ENCODE measurements at regions not wholly inside any gene's neighbourhood (a gene's known extent, or its start where the extent isn't known, plus 50 kb on each side); places are given as distances from the start of the nearest gene placed in this dataset.

DNA sequence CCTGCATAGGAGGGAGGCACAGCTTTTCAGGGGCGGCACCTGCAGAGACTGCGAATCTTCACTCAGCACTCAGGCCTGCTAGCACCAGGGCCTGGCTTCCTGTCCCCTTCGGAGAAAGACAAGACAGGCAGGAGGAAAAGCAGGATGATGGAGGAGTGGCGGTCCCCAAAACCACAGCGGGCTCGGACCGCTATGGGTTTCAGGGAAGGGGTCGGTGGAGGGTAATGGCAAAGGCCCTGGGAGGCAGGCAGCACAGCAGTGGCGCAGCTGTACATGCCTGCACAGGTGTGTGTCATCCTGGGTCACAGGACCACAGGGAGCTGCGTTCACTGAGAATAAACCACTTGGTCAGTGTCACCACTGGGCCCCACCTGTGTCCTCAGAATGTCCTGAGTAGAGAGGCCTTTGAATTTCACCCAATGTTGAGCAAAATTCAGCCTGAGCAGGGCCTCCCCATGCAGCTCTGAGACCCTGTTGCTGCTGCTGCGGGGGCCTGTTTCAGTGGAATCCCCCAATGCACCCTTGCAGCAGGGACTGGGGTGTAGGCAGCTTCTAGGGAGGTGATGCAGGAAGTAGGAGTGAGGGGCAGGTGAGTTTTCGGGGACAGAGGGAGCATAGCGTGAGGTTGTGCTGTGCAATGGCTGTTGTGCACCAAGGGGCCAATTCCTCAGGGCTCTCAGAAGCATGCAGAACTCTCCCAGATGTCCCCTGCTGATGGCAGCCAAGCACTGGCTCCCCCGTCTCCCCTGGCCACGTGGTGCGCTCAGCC, 90.6 kb upstream of the PPP2R2D start:
- no peak overlapping the region for H2AFZ ChIP-seq (ENCODE audit: control insufficient read depth, low read depth, low read length)
- H3K9ac ChIP-seq (ENCODE audit: control insufficient read depth, insufficient read depth, low read length), result no peak overlapping the region
- TF ChIP-seq YY1 (IDR thresholded peaks at IDR 0.05; ENCODE audit: low read depth, low read length), result no peak
- in situ Hi-C loops (cut with MboI) (no loop called here), intact Hi-C loops (cut with micrococcal nuclease; ENCODE audit: unreplicated experiment) (no loop called here)
- no peaks in the 10 kb centered on the region for H3K9me3 ChIP-seq (replicated peaks; ENCODE audit: control insufficient read depth, insufficient read depth, low read length)
- no peak overlapping the region for H3K4me2 ChIP-seq (ENCODE audit: control insufficient read depth, insufficient read depth)
- no TSS peak for BruUV-seq (replicated peaks)
- RAD21 ChIA-PET (ENCODE audit: unreplicated experiment), result no interaction called here
- no peaks in the 10 kb centered on the region for H4K20me1 ChIP-seq (ENCODE audit: control insufficient read depth, insufficient read depth)
- H3K27ac ChIP-seq (ENCODE audit: control insufficient read depth, insufficient read depth), result no peak overlapping the region
- no peaks in the 10 kb centered on the region for H3K27me3 ChIP-seq (replicated peaks in 1 of 2; ENCODE audit: control insufficient read depth in 2 of 2, insufficient read depth in 2 of 2, low read length in 1 of 2)
- ATAC-seq (no peak), DNase-seq (ENCODE audit: low read depth, low spot score) (no peak), FAIRE-seq (no peak)
- H3K4me3 ChIP-seq, result no peak overlapping the region
- CTCF ChIA-PET, result no interaction called here
- SMC1A ChIA-PET (ENCODE audit: uncharacterized antibody, unreplicated experiment), result no interaction called here
- 29% methylated on average over 16 of the region's 16 CpGs for WGBS (ENCODE audit: insufficient coverage, insufficient replicate concordance, low lambda C conversion rate, missing lambda C conversion rate)
- no peaks in the 10 kb centered on the region for H3K79me2 ChIP-seq (ENCODE audit: control insufficient read depth, insufficient read depth, low read length)
- no peaks in the 10 kb centered on the region for H3K4me1 ChIP-seq (ENCODE audit: control insufficient read depth, insufficient read depth, low read length)
- no peaks in the 10 kb centered on the region for H3K36me3 ChIP-seq (ENCODE audit: control insufficient read depth in 2 of 2, insufficient read depth in 2 of 2, low read length in 1 of 2)
- POLR2A ChIA-PET, result no interaction called here

DNA sequence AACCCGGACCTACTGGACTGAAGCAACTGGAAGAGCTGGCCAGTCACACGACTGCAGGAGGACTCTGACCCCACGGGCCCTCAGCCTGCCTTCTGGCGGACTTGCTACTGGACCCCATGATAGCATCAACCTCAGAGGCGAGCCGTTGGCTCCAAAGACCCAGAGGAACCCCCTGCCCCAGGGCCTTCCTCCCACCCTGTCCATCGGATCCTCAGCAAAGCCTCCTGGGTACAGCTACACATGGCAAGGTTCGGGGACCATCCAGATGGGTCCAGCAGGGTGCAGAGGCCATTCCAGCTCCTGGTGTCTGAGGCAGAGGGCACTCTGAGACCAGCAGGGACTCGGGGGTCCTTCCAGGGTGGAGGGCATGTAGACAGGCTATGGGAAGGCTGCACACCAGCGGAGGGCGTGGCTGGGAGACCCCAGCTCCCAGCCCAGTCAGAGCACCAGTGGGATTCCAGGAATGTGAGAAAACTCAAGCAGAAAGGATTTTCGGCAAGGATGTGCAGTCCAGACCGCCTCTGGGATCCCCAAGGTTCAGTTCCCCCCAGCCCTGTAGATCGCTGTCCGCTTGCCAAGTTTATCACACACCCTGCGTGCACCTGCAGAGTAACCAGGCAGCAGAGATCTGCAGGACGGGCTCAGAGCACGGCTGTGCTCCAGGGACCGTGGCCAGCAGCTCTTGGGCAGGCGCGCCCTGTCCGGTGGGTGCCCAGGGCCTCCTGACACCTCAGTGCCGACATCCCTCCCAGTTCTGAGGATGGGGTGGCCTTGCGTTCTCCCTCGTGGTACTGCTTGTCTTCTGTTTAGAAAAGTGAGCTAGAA, 89.8 kb upstream of the PPP2R2D start:
- ChIA-PET SMC1A (ENCODE audit: uncharacterized antibody, unreplicated experiment) (no interaction called here), POLR2A (no interaction called here), CTCF (interaction anchor here (0.6 kb wide), 1 partner anchor 258 kb away, joined by 3 read pairs; no protein-coding TSS in a partner anchor), RAD21 (ENCODE audit: unreplicated experiment) (no interaction called here)
- no peak overlapping the region for H3K9ac ChIP-seq (ENCODE audit: control insufficient read depth, insufficient read depth, low read length)
- no peak overlapping the region for H3K4me3 ChIP-seq
- no peaks in the 10 kb centered on the region for H3K4me1 ChIP-seq (ENCODE audit: control insufficient read depth, insufficient read depth, low read length)
- ATAC-seq (no peak), DNase-seq (ENCODE audit: low read depth, low spot score) (no peak), FAIRE-seq (no peak)
- no peak overlapping the region for H3K4me2 ChIP-seq (ENCODE audit: control insufficient read depth, insufficient read depth)
- H4K20me1 ChIP-seq (ENCODE audit: control insufficient read depth, insufficient read depth), result no peaks in the 10 kb centered on the region
- in situ Hi-C loops (cut with MboI), result no loop called here
- WGBS (ENCODE audit: insufficient coverage, insufficient replicate concordance, low lambda C conversion rate, missing lambda C conversion rate), result 28% methylated on average over 25 of the region's 25 CpGs
- no peak overlapping the region for H2AFZ ChIP-seq (ENCODE audit: control insufficient read depth, low read depth, low read length)
- BruUV-seq (replicated peaks), result no TSS peak
- intact Hi-C loops (cut with micrococcal nuclease; ENCODE audit: unreplicated experiment), result no loop called here
- no peak overlapping the region for H3K27ac ChIP-seq (ENCODE audit: control insufficient read depth, insufficient read depth)
- H3K36me3 ChIP-seq (ENCODE audit: control insufficient read depth in 2 of 2, insufficient read depth in 2 of 2, low read length in 1 of 2), result no peaks in the 10 kb centered on the region
- no peaks in the 10 kb centered on the region for H3K27me3 ChIP-seq (replicated peaks in 1 of 2; ENCODE audit: control insufficient read depth in 2 of 2, insufficient read depth in 2 of 2, low read length in 1 of 2)
- H3K79me2 ChIP-seq (ENCODE audit: control insufficient read depth, insufficient read depth, low read length), result no peaks in the 10 kb centered on the region
- no peaks in the 10 kb centered on the region for H3K9me3 ChIP-seq (replicated peaks; ENCODE audit: control insufficient read depth, insufficient read depth, low read length)
- TF ChIP-seq, protein P1, sequence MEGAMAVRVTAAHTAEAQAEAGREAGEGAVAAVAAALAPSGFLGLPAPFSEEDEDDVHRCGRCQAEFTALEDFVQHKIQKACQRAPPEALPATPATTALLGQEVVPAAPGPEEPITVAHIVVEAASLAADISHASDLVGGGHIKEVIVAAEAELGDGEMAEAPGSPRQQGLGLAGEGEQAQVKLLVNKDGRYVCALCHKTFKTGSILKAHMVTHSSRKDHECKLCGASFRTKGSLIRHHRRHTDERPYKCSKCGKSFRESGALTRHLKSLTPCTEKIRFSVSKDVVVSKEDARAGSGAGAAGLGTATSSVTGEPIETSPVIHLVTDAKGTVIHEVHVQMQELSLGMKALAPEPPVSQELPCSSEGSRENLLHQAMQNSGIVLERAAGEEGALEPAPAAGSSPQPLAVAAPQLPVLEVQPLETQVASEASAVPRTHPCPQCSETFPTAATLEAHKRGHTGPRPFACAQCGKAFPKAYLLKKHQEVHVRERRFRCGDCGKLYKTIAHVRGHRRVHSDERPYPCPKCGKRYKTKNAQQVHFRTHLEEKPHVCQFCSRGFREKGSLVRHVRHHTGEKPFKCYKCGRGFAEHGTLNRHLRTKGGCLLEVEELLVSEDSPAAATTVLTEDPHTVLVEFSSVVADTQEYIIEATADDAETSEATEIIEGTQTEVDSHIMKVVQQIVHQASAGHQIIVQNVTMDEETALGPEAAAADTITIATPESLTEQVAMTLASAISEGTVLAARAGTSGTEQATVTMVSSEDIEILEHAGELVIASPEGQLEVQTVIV (IDR thresholded peaks at IDR 0.05; ENCODE audit: borderline replicate concordance, partially characterized antibody), result no peak
- no peak for TF ChIP-seq SMC3 (IDR thresholded peaks at IDR 0.05; ENCODE audit: borderline replicate concordance, low read length)
- TF ChIP-seq LARP7 (IDR thresholded peaks at IDR 0.05), result no peak
- TF ChIP-seq FOXK2 (IDR thresholded peaks at IDR 0.05), result no peak
- no peak for TF ChIP-seq ZNF384 (IDR thresholded peaks at IDR 0.05; ENCODE audit: borderline replicate concordance, low read depth, low read length)
- TF ChIP-seq NR2C2 (IDR thresholded peaks at IDR 0.05; ENCODE audit: borderline replicate concordance, control insufficient read depth, insufficient read length, low read depth), result no peak
- TF ChIP-seq ASH2L (IDR thresholded peaks at IDR 0.05; ENCODE audit: borderline replicate concordance, low read depth), result no peak
- TF ChIP-seq FOXM1 (IDR thresholded peaks at IDR 0.05; ENCODE audit: low read depth, low read length), result no peak
- TF ChIP-seq, protein P2, sequence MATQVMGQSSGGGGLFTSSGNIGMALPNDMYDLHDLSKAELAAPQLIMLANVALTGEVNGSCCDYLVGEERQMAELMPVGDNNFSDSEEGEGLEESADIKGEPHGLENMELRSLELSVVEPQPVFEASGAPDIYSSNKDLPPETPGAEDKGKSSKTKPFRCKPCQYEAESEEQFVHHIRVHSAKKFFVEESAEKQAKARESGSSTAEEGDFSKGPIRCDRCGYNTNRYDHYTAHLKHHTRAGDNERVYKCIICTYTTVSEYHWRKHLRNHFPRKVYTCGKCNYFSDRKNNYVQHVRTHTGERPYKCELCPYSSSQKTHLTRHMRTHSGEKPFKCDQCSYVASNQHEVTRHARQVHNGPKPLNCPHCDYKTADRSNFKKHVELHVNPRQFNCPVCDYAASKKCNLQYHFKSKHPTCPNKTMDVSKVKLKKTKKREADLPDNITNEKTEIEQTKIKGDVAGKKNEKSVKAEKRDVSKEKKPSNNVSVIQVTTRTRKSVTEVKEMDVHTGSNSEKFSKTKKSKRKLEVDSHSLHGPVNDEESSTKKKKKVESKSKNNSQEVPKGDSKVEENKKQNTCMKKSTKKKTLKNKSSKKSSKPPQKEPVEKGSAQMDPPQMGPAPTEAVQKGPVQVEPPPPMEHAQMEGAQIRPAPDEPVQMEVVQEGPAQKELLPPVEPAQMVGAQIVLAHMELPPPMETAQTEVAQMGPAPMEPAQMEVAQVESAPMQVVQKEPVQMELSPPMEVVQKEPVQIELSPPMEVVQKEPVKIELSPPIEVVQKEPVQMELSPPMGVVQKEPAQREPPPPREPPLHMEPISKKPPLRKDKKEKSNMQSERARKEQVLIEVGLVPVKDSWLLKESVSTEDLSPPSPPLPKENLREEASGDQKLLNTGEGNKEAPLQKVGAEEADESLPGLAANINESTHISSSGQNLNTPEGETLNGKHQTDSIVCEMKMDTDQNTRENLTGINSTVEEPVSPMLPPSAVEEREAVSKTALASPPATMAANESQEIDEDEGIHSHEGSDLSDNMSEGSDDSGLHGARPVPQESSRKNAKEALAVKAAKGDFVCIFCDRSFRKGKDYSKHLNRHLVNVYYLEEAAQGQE (IDR thresholded peaks at IDR 0.05; ENCODE audit: low read depth, low read length), result no peak
